GM12872 (cell line): ENCODE measurements at regions not wholly inside any gene's neighbourhood (a gene's known extent, or its start where the extent isn't known, plus 50 kb on each side); places are given as distances from the start of the nearest gene placed in this dataset.

ENCODE experiments used
- TF ChIP-seq, protein P1 (sequence below): IDR thresholded peaks from 3 replicates; pipeline ENCODE4 v1.5.1; 2011; ENCODE audit warnings: low read depth, mild to moderate bottlenecking, low read length, moderate library complexity; ENCODE audit not compliant: insufficient read depth

DNA sequence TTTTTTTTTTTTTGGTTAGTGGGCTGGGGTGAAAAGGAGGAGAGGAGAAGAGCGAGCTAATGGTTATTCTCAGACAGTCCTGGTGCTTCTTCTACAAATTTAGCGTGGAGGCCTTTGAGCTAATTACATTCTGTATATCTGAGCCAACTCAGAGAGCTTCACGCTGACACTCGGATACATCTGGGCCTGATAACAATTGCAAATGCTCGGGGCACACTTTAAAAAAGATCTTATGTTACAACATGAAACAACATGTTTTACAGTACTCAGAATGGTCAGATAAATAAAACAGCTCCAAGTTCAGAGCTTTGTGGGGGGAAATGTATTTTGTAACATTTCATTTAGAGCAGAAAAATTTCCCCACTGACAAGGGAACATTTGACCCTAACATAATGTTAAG is 966.9 kb upstream of the NR2F2 start:
- TF ChIP-seq, protein P1, sequence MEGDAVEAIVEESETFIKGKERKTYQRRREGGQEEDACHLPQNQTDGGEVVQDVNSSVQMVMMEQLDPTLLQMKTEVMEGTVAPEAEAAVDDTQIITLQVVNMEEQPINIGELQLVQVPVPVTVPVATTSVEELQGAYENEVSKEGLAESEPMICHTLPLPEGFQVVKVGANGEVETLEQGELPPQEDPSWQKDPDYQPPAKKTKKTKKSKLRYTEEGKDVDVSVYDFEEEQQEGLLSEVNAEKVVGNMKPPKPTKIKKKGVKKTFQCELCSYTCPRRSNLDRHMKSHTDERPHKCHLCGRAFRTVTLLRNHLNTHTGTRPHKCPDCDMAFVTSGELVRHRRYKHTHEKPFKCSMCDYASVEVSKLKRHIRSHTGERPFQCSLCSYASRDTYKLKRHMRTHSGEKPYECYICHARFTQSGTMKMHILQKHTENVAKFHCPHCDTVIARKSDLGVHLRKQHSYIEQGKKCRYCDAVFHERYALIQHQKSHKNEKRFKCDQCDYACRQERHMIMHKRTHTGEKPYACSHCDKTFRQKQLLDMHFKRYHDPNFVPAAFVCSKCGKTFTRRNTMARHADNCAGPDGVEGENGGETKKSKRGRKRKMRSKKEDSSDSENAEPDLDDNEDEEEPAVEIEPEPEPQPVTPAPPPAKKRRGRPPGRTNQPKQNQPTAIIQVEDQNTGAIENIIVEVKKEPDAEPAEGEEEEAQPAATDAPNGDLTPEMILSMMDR, result no peak

DNA sequence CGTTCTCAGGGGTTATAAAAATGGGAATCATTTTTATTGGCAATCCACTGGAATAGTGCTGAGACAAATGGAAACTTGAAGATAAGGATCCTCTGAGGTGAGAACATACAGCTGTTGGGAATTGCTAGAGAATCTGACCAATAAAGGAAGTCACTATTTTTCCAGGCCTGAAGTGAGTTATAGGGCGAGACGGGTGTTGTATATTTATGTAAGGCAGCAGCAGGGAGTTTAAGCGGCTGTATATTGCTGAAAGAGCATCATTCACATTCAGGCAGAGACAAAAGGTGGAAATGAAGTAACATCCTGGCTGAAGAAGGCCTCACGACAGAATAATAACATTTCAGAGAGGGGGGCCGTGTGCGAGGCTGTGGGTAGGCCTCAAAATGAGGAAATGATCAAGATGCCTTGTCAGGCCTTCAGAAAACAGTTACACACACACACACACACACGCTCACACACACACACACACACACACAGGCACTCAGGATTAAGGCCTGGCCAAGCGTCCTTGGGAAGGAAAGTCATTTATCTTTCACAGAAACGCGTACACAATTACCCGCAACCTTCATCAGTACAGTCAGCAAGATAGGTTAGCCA is 964.9 kb upstream of the NR2F2 start:
- TF ChIP-seq, protein P1, result no peak

DNA sequence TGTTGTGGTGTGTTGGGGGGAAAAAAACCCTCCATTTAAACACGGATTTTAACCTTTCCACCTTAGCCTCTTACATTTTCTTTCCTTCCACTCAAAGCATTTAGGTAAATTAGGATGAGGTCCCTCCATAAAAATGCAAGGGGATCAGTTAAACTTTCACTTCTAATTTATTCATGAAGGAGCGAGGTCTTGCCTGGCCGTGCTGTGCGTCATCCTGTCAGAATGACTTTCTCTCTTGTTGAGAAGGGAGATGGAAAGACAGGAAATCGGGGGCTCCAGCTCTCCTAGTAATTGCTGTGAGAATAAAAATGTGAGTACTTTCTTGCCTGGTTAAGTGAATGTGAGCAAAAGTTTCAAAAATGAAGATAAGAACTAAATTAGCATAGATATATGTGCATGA is 962.3 kb upstream of the NR2F2 start:
- TF ChIP-seq, protein P1, result no peak

DNA sequence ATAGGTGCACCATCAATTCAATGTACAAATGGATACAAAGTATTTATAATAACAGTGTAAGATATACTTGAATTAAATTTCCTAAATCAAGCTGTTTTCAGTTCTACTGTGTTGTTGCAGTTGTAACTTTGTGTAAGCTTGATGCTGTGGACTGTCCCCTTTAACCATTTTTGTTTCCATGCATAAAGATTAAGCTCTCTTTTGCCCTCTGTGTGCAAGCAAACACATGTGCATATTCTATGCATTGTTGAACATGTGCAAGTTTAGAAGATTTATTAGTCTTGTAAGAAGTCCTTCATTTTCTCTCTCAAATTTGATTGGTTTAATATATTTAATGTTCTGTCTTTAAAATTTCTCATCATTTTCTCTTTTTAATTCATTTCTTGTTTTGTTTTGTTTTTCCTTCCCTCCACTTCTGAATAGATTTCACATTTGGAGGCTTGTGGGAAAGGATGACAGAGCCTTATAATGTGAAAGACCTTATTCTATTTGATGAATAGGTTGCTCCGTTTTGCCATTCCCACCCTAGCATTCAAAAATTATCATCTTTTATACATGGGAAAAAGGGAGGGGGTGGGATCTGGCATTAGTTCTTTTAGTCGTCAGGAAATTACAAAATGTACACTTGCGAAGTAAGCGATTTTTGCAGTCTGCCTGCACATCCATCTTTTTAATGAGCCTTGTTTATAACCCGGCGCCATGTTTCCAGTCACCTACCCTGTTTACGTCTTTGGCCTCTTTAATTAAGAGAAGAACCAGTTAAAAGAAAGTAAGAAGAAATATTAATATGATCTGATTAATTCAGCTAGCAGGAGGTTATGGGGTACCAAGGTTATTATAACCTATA is 961.5 kb upstream of the NR2F2 start:
- TF ChIP-seq, protein P1, result no peak

DNA sequence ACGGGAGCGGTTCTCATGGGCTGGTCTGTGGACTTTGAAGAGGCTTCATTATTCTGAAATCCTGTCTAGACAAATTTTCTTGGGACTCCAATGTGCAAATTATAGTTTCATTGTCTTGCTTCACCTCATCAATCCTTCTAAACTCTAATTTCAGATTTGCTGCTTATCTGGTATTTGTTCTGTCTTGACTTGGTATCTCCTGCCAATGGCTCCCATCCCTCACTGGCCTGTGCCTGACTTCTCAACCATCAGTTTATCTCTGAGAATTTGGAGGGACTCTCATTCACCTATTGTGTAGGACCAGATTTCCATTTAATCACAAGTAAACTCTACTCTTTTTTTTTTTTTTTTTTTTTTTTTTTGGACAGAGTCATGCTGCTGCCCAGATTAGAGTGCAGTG is 960.2 kb upstream of the NR2F2 start:
- TF ChIP-seq, protein P1, result no peak

DNA sequence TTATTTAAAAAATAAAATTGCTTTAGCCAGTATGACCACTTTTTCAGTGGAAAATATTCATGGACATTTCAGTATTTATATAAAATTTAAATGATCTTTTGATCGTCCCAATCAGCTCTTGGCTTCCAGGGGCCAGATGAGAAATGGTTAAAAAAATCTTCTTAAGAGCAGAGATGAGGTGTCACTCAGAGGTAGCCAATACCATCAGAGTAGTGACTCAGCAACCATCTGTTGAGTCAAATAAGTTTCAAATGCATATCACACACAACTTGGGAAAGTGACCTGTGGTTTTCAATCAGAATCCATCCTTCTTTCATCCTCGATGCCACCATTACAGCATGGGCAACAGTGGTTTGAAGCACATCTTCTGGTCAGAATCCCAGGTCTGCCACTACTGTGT is 958.8 kb upstream of the NR2F2 start:
- TF ChIP-seq, protein P1, result no peak

DNA sequence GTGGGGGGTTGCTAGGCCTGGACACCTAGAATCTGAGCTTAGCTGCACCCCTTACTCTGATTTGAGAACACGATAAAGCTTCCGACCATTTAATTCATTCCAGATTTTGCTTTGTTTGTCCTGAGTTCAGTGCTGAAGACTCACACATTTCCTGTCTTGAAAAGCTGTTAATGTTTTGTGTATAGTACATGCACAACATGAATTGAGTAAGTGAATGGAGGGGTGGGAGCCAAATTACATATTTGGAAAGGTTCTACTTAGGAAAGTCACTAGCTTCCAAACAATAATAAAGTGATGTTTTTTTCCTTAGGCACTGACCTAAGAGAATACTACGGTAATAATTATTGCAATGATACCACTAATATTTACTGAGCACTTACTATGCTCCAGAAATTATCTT is 955.2 kb upstream of the NR2F2 start:
- TF ChIP-seq, protein P1, result no peak
